ENCODE measurements at regions not wholly inside any gene's neighbourhood (a gene's known extent, or its start where the extent isn't known, plus 50 kb on each side); places are given as distances from the start of the nearest gene placed in this dataset.
"Not testable (repeated sequence)": the region's sequence is repeated elsewhere in the genome, so short reads cannot be mapped to it uniquely, and the experiment has no call there.

GRCh38 chr6:99816795-99817194, 177.2 kb downstream of the MCHR2 start:
- TF ChIP-seq GATA1 (IDR thresholded peaks at IDR 0.05; ENCODE audit: low read depth, low read length) (no peak), POLR2A (IDR thresholded peaks at IDR 0.05; ENCODE audit: low read length) (no peak)
- no peak for DNase-seq

- no peak for DNase-seq
- no peak for TF ChIP-seq POLR2A (IDR thresholded peaks at IDR 0.05; ENCODE audit: low read length)
- no peak for TF ChIP-seq GATA1 (IDR thresholded peaks at IDR 0.05; ENCODE audit: low read depth, low read length)
Measured at GRCh38 chr6:99818161-99818560, 175.9 kb downstream of the MCHR2 start.

GRCh38 chr6:99819853-99820252, 174.2 kb downstream of the MCHR2 start:
- TF ChIP-seq POLR2A (IDR thresholded peaks at IDR 0.05; ENCODE audit: low read length) (no peak), GATA1 (IDR thresholded peaks at IDR 0.05; ENCODE audit: low read depth, low read length) (no peak)
- DNase-seq = no peak

- DNase-seq = no peak
Measured at GRCh38 chr6:99821164-99821563, 172.9 kb downstream of the MCHR2 start.

GRCh38 chr6:99822741-99823512, 171.1 kb downstream of the MCHR2 start:
- TF ChIP-seq POLR2A (IDR thresholded peaks at IDR 0.05; ENCODE audit: low read length) = no peak
- TF ChIP-seq GATA1 (IDR thresholded peaks at IDR 0.05; ENCODE audit: low read depth, low read length) = no peak
- DNase-seq = peak; percentile 24 to 43

More at GRCh38 chr6:99821164-99821563, 172.9 kb downstream of the MCHR2 start:
- TF ChIP-seq POLR2A (IDR thresholded peaks at IDR 0.05; ENCODE audit: low read length) (no peak), GATA1 (IDR thresholded peaks at IDR 0.05; ENCODE audit: low read depth, low read length) (no peak)

GRCh38 chr6:99823513-99824235, 170.3 kb downstream of the MCHR2 start:
- not testable (repeated sequence) for DNase-seq

- no peak for DNase-seq
- TF ChIP-seq POLR2A (IDR thresholded peaks at IDR 0.05; ENCODE audit: low read length) (no peak), GATA1 (IDR thresholded peaks at IDR 0.05; ENCODE audit: low read depth, low read length) (no peak)
Measured at GRCh38 chr6:99833034-99833433, 161.0 kb downstream of the MCHR2 start.

GRCh38 chr6:99836471-99836870, 157.6 kb downstream of the MCHR2 start:
- TF ChIP-seq GATA1 (IDR thresholded peaks at IDR 0.05; ENCODE audit: low read depth, low read length) (no peak), POLR2A (IDR thresholded peaks at IDR 0.05; ENCODE audit: low read length) (no peak)

GRCh38 chr6:99838607-99839006, 155.4 kb downstream of the MCHR2 start:
- no peak for DNase-seq
- TF ChIP-seq GATA1 (IDR thresholded peaks at IDR 0.05; ENCODE audit: low read depth, low read length) (no peak), POLR2A (IDR thresholded peaks at IDR 0.05; ENCODE audit: low read length) (no peak)

More at GRCh38 chr6:99836471-99836870, 157.6 kb downstream of the MCHR2 start:
- no peak for DNase-seq

- TF ChIP-seq GATA1 (IDR thresholded peaks at IDR 0.05; ENCODE audit: low read depth, low read length) = no peak
- TF ChIP-seq POLR2A (IDR thresholded peaks at IDR 0.05; ENCODE audit: low read length) = no peak
- no peak for DNase-seq
Measured at GRCh38 chr6:99841297-99841696, 152.7 kb downstream of the MCHR2 start.

- no peak for DNase-seq
- TF ChIP-seq POLR2A (IDR thresholded peaks at IDR 0.05; ENCODE audit: low read length) (no peak), GATA1 (IDR thresholded peaks at IDR 0.05; ENCODE audit: low read depth, low read length) (no peak)
Measured at GRCh38 chr6:99846006-99846405, 148.0 kb downstream of the MCHR2 start.

- DNase-seq = no peak
- no peak for TF ChIP-seq GATA1 (IDR thresholded peaks at IDR 0.05; ENCODE audit: low read depth, low read length)
Measured at GRCh38 chr6:99850841-99851240, 143.2 kb downstream of the MCHR2 start.

GRCh38 chr6:99852031-99852430, 142.0 kb downstream of the MCHR2 start:
- no peak for DNase-seq
- no peak for TF ChIP-seq POLR2A (IDR thresholded peaks at IDR 0.05; ENCODE audit: low read length)
- no peak for TF ChIP-seq GATA1 (IDR thresholded peaks at IDR 0.05; ENCODE audit: low read depth, low read length)

- DNase-seq = no peak
- TF ChIP-seq POLR2A (IDR thresholded peaks at IDR 0.05; ENCODE audit: low read length) (no peak), GATA1 (IDR thresholded peaks at IDR 0.05; ENCODE audit: low read depth, low read length) (no peak)
Measured at GRCh38 chr6:99867026-99867425, 127.0 kb downstream of the MCHR2 start.
